CD4-positive, alpha-beta T cell treated with Interleukin-12 subunit alpha and Interleukin-12 subunit beta, for 1 hour (primary cell): ENCODE measurements at regions not wholly inside any gene's neighbourhood (a gene's known extent, or its start where the extent isn't known, plus 50 kb on each side); places are given as distances from the start of the nearest gene placed in this dataset.
"Not testable (repeated sequence)": the region's sequence is repeated elsewhere in the genome, so short reads cannot be mapped to it uniquely, and the experiment has no call there.

ENCODE experiments used
- DNase-seq: peaks from one replicate; pipeline ENCODE4 v3.0.0-alpha.2; 2020

DNA sequence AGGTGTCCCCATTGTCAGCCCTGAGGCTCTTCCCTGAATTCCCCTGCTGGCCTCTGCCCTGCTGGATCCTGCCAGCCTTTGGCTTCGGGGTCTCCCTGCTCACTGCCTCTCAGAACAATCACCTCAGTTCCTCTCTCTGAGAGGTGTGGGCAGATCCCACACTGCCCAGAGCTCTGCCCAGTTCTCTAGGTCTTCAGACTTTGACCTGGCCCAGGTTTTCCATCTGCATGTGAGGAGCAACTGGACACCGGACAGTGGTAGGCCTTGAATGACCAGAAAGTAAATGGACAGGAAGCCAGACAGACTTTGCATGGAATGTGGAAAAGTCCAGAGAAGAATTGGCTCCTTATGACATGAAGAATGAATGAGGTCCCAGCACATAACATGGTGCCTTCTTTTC lies 111.8 kb downstream of the FOXD4L6 start:
- not testable (repeated sequence) for DNase-seq

- DNase-seq: not testable (repeated sequence)
These were observed 128.4 kb downstream of the FOXD4L6 start for GRCh38 chr9:40999952-41000700.

DNA sequence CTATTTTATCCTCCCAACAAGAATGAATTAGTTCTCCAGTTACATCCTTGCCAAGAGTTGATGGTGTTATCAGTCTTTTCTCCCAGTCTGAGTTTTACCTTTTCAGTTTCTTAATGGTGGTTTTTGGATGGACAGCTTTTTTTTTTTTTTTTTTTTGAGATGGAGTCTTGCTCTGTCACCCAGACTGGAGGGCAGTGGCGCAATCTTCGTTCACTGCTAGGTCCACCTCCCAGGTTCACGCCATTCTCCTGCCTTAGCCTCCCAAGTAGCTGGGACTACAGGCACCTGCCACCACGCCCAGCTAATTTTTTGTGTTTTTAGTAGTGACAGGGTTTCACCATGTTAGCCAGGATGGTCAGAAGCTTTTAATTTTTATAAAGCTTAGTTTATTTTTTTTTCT lies 133.0 kb downstream of the FOXD4L6 start:
- not testable (repeated sequence) for DNase-seq

GRCh38 chr9:40993842-40994241 lies 134.6 kb downstream of the FOXD4L6 start:
- not testable (repeated sequence) for DNase-seq

GRCh38 chr9:40993375-40993774 lies 135.1 kb downstream of the FOXD4L6 start:
- DNase-seq: not testable (repeated sequence)

DNA sequence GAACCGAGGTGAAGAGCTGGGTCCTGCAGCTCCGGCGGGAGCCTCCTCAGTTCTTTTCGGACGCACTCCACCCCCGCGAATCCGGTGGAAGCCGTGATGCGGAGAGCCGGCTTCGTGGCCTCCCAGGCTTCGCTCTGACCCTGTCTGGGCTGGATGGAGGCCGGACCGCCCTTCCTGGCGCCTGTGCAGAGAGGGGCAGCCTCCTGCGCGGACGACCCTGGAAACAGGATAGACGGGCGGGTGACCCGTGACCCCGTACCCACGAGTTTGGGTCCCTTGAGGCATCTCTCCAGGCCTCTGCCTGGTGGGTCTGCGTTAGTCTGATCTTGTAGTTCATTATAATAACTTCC lies 136.0 kb downstream of the FOXD4L6 start:
- DNase-seq: not testable (repeated sequence)

GRCh38 chr9:40991741-40992471 lies 136.6 kb downstream of the FOXD4L6 start:
- DNase-seq: peak; percentile 99

DNA sequence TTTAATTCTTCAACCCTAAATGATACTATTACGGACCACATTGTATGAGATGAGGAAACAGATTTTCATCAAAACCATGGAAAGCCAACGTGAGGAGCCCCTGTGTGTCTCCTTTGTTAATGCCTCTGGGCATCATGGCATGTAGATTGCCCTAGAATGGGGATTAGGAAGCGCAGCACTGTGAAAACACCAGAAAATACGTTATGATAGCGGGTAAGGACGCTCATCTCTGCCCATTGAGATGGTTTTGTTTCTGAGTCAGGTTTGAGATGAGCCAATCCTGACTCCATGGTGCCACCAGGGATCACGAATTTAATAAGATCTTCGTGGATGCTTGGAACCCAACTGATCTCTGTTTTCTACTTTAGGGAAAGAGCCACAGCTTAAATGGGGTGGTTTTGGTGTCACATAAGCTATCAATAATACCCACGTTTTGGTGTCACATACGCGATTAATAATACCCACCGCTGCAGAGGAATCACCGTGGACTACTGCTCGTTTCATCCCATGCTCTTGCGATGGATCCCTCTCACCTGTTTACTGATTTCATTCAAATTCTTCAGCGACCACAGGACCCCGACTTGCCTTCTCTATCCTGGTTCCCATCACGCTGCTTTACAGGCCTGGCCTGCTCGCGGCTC lies 137.3 kb downstream of the FOXD4L6 start:
- not testable (repeated sequence) for DNase-seq

GRCh38 chr9:40986332-40986731 lies 142.1 kb downstream of the FOXD4L6 start:
- DNase-seq: not testable (repeated sequence)

GRCh38 chr9:40975351-40975750 lies 153.1 kb downstream of the FOXD4L6 start:
- DNase-seq: not testable (repeated sequence)

GRCh38 chr9:40974912-40975311 lies 153.6 kb downstream of the FOXD4L6 start:
- DNase-seq: not testable (repeated sequence)

GRCh38 chr9:40971773-40972172 lies 156.7 kb downstream of the FOXD4L6 start:
- DNase-seq: not testable (repeated sequence)

DNA sequence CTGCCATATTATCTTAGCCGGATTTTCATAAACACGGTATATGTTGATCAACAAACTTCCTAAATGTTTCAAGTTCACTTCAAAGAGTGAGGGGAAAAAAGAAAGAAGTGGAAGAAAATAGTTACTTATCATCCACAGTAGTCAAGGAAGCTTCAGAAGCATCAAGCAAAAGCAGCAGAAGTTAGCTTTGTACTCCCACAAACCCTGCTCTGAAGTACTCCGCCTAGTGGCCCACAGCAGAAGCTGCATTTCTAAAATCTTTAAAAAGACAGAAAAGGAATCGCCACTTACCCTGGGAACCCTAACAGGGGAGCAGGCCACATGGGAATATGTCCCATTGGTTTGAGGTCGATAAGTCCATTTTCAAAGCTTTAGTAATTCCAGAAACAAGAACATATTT lies 158.1 kb downstream of the FOXD4L6 start:
- DNase-seq: not testable (repeated sequence)

DNA sequence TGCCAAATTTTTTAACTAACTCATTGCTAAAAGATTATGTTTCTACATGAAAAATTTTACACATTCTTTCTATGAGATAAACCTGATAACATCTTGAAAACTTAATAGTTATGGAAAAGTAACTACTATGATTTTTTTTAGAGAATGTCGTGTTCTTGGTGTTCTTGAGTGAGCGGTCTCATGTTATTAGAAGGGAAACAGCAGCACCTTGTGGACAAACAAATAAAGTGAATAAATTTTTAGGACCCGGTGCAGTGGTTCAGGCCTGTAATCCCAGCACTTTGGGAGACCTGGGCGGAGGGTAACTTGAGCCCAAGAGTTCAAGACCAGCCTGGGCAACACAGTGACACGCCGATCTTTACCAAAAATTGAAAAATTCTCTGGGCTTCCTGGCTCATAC lies 166.0 kb downstream of the FOXD4L6 start:
- DNase-seq: not testable (repeated sequence)

DNA sequence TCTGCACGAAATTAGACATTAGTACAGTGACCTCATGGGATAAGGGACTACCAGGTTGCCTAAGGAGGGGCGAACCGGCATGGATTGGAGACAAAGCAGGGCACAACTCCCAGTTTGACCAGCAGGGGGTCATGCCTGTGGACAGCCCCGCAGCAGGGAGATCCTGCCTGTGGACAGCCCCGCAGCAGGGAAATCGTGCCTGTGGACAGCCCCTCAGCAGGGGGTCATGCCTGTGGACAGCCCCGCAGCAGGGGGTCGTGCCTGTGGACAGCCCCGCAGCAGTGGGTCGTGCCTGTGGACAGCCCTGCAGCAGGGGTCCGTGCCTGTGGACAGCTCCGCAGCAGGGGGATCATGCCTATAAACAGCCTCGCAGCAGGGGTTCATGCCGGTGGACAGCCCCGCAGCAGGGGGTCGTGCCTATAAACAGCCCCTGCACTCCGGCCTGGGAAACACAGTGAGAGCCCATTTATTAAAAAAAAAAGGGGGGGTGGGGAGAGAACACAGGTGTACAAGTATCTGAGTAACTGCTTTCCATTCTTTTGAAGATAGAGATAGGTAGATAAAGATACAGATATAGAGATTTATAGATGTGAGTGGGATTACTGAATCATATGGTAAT lies 176.5 kb downstream of the FOXD4L6 start:
- DNase-seq: not testable (repeated sequence)

DNA sequence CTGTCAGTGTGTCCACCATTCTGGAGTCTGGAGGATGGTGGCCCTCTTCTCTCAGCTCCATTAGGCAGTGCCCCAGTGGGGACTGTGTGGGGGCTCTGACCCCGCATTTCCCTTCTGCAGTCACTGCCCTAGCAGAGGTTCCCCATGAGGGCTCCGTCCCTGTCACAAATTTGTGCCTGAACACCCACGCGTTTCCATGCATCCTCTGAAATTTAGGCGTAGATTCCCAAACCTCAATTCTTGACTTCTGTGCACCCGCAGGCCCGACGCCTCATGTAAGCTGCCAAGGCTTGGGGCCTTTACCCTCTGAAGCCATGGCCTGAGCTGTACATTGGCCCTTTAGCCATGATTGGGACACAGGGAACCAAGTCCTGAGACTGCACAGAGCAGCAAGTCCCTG lies 182.3 kb downstream of the FOXD4L6 start:
- DNase-seq: not testable (repeated sequence)

DNA sequence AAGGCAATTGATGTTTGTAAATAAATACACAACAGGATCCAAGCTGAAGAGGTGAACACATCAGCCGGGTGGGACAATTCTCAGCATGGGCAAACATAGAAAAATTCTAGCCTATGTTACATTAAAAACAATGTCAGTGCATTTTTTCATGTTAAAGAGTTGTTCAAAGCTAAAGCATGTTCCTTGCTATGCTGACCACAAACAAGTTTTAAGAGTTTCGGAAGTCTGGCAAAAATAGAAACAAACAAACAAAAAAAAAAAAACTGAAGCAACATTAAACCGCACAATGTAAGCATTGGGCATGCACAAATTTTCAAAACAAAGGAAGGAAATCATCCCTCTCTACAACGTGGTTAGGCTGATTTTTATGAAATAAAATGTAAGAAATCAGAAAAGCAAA lies 185.8 kb downstream of the FOXD4L6 start:
- not testable (repeated sequence) for DNase-seq

DNA sequence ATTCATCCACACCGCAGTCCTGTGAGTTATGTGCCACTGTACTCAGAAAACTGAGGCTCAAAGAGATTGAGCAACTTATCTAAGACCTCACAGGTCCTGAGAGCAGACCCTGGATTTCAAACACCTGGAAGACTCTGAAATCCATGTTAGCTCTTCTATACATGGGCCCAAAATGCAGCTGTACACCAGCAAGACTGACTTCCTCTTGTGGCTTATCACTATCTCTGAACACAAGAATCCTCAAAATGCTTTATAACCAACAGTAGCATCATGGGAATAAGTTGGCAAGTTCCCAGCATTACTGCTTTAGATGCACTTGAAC lies 188.6 kb downstream of the FOXD4L6 start:
- not testable (repeated sequence) for DNase-seq

- not testable (repeated sequence) for DNase-seq
These were observed 189.1 kb downstream of the FOXD4L6 start for GRCh38 chr9:40939201-40939887.

- DNase-seq: no peak
These were observed 193.1 kb downstream of the FOXD4L6 start for GRCh38 chr9:40935336-40935735.

- not testable (repeated sequence) for DNase-seq
These were observed 194.0 kb downstream of the FOXD4L6 start for GRCh38 chr9:40934480-40934879.

DNA sequence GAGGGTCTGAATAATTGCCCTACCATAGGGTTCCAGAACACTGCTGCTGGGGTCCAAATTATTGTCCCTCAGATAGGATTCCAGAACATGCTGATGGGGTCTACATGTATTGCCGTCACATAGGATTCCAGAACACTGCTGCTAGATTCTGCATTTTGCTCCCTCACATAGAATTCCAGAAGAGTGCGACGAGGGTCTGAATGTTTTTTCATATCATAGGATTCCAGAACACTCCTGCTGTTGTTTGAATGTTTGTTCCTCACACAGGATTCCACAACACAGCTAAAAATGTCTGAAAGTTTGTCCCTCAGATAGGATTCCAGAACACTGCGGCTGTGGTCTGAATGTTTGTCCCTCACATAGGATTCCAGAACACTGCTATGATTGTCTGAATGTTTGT lies 198.1 kb downstream of the FOXD4L6 start:
- DNase-seq: not testable (repeated sequence)

DNA sequence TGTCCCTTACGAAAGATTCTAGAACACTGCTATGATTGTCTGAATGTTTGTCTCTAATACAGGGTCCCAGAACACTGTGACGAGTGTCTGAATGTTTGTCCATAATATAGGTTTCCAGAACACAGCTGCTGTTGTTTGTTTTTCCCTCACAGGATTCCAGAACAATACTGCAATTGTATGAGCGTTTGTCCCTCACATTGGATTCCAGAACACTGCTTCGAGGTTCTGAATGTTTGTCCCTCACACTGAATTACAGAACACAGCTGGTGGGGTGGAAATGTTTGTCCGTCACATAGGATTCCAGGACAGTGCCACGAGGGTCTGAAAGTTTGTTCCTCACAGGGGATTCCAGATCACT lies 199.0 kb downstream of the FOXD4L6 start:
- DNase-seq: not testable (repeated sequence)
